Transverse colon (tissue), 4 donors: ENCODE measurements at regions not wholly inside any gene's neighbourhood (a gene's known extent, or its start where the extent isn't known, plus 50 kb on each side); places are given as distances from the start of the nearest gene placed in this dataset.

Experiments used
- DNase-seq: peaks from one replicate; pipeline ENCODE4 v3.0.0-alpha.2; 2019
- H3K27ac ChIP-seq, 4 donors: fragments of 200-600 bp; sonication (generic); 2 replicates each; pipeline ENCODE4 v1.5.1; 2016 to 2018; ENCODE audit warnings: inconsistent platforms in 4 of 4
- H3K27me3 ChIP-seq: fragments of 200-600 bp; sonication (generic); 2 replicates; pipeline ENCODE4 v1.5.1; 2017; ENCODE audit warnings: inconsistent platforms
- H3K36me3 ChIP-seq, 4 donors: fragments of 200-600 bp; sonication (generic); 2 replicates each; pipeline ENCODE4 v1.5.1; 2017 to 2019; ENCODE audit warnings: inconsistent platforms in 4 of 4
- H3K4me1 ChIP-seq, 4 donors: fragments of 200-600 bp; sonication (generic); 2 replicates each; pipeline ENCODE4 v1.5.1; 2017 to 2020; ENCODE audit warnings: inconsistent platforms in 4 of 4
- H3K4me3 ChIP-seq, 4 donors: fragments of 200-600 bp; sonication (generic); 1 replicate in 1 of 4; 2 replicates in 3 of 4; pipeline versions ENCODE4 v1.5.1 to v1.6.1; 2017 to 2019; ENCODE audit warnings: inconsistent platforms in 4 of 4
- H3K9me3 ChIP-seq, 2 donors: fragments of 200-600 bp; sonication (generic); 2 replicates each; pipeline ENCODE4 v1.5.1; 2017 to 2019; ENCODE audit warnings: inconsistent platforms in 2 of 2
- EP300 ChIP-seq: sonication (generic); formaldehyde crosslinking; IDR thresholded peaks from one replicate; pipeline ENCODE4 v1.6.1; 2017; ENCODE audit warnings: antibody characterized with exemption, low read depth
- POLR2A ChIP-seq: fragments of 450-650 bp; IDR thresholded peaks from one replicate; pipeline ENCODE4 v1.6.1; 2016; ENCODE audit warnings: antibody characterized with exemption, mild to moderate bottlenecking, moderate library complexity
- POLR2AphosphoS5 ChIP-seq, 3 donors: sonication (generic); formaldehyde crosslinking; IDR thresholded peaks; one replicate each; pipeline ENCODE4 v1.6.1; 2016; ENCODE audit warnings: antibody characterized with exemption in 3 of 3
- WGBS, 2 donors: methylation state at CpG; one replicate each; pipeline ENCODE4 v1.1.5; 2018; ENCODE audit warnings: low coverage in 1 of 2; 5-methylcytosine and 5-hydroxymethylcytosine counted together
- in situ Hi-C, 4 donors: fragments of 200-750 bp; cut with MboI; loops; one replicate each; pipeline versions ENCODE4 v1.15.0 to v1.15.1; 2017; ENCODE audit warnings: low sequenced_read_pairs in 3 of 4, low pct_ligation_motif_present in 1 of 4, low pct_unique_long_range_greater_than_20kb in 1 of 4
- intact Hi-C: fragments of 100-400 bp; cut with DNase I; formaldehyde crosslinking; loops from one replicate; pipeline ENCODE4 v1.15.1; 2023; ENCODE audit warnings: low total_unique reads
- TF ChIP-seq, protein P1 (sequence below), 5 experiments: fragments of 200-600 bp in 3 of 5; fragments of 450-650 bp in 2 of 5; sonication (generic) in 3 of 5; IDR thresholded peaks; 1 replicate in 2 of 5; 2 replicates in 3 of 5; pipeline ENCODE4 v1.5.1; 2016 to 2017; ENCODE audit warnings: antibody characterized with exemption in 5 of 5, inconsistent platforms in 3 of 5, mild to moderate bottlenecking in 2 of 5, moderate library complexity in 1 of 5

DNA sequence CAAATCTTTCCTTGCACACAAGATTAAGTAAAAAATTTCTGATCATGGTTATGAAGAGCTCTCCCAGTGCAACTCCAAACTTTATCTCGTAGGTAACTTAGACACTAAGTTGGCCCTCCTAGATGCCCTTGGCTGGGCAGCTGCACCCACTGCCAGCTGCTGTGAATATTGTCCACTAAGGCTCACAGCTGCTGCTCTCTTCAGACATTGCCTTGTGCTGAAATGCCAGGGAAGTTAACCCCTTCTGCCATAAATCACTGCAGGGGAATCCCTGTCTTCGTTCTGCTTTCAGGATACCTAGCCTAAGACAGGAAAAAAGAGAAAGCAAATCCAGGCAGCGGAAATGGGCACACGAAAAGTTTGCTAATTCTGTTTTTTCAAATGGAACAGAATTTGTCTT is 106.4 kb downstream of the IRX5 start:
- in situ Hi-C loops: no loop called here
- intact Hi-C loops: no loop called here
- Histone ChIP-seq H3K36me3 (no peaks in the 10 kb centered on the region), H3K9me3 (no peaks in the 10 kb centered on the region), H3K4me1 (no peaks in the 10 kb centered on the region), H3K27me3 (peaks cover under 1% of the 10 kb centered on the region), H3K27ac (no peak overlapping the region), H3K4me3 (no peak overlapping the region)
- 60 to 77% methylated on average over 3 to 4 of the region's 4 CpGs for WGBS, 2 donors
- no peak for DNase-seq
- TF ChIP-seq POLR2A (no peak), POLR2AphosphoS5 (IDR thresholded peaks at IDR 0.05) (no peak), EP300 (no peak)
- TF ChIP-seq, protein P1, sequence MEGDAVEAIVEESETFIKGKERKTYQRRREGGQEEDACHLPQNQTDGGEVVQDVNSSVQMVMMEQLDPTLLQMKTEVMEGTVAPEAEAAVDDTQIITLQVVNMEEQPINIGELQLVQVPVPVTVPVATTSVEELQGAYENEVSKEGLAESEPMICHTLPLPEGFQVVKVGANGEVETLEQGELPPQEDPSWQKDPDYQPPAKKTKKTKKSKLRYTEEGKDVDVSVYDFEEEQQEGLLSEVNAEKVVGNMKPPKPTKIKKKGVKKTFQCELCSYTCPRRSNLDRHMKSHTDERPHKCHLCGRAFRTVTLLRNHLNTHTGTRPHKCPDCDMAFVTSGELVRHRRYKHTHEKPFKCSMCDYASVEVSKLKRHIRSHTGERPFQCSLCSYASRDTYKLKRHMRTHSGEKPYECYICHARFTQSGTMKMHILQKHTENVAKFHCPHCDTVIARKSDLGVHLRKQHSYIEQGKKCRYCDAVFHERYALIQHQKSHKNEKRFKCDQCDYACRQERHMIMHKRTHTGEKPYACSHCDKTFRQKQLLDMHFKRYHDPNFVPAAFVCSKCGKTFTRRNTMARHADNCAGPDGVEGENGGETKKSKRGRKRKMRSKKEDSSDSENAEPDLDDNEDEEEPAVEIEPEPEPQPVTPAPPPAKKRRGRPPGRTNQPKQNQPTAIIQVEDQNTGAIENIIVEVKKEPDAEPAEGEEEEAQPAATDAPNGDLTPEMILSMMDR (IDR thresholded peaks at IDR 0.05): no peak

DNA sequence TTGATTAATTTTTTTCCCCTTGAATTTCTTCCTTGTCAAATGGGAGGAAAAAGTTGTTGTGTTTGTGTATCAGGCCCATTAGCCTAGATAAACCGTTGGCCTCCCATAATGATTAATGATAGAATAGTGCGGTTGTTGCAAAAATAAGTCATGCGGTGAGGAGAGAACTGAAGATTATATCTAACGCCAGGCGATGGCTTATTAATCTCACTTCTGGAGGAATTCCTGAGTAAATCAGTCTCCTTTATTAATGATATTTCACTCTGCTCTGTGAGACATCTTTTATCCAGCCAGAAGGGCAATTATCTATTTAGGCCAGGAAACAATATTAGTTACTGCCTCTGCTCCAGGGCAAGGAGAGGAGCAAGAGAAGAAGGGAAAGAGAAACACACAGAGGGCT is 107.3 kb downstream of the IRX5 start:
- intact Hi-C loops (no loop called here), in situ Hi-C loops (no loop called here)
- Histone ChIP-seq H3K27me3 (no peaks in the 10 kb centered on the region), H3K27ac (no peak overlapping the region), H3K4me3 (no peak overlapping the region), H3K4me1 (no peaks in the 10 kb centered on the region), H3K36me3 (no peaks in the 10 kb centered on the region), H3K9me3 (no peaks in the 10 kb centered on the region)
- TF ChIP-seq, protein P1 (IDR thresholded peaks at IDR 0.05): no peak
- TF ChIP-seq EP300 (no peak), POLR2AphosphoS5 (IDR thresholded peaks at IDR 0.05) (no peak), POLR2A (no peak)
- DNase-seq: no peak
- WGBS, 2 donors: 58 to 82% methylated on average over 4 to 5 of the region's 5 CpGs

DNA sequence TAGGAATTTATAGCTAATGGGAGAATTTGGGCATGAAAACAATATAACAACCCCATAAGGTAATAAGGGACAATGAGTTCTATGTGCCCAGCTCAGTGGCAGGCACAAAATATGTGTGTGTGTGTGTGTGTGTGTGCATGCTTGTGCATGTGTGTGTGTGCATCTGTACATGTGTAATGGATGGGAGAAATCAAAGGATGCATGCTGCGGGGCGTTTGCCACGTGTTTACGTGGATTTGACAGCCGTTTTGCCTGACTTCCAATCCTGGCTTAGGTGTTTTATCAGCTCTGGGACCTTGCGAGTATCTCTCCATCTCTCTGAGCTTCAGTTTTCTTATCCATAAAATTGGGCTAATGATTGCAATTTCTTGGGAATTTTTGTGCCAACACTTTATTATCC is 108.4 kb downstream of the IRX5 start:
- Histone ChIP-seq H3K4me1 (no peaks in the 10 kb centered on the region), H3K27me3 (no peaks in the 10 kb centered on the region), H3K9me3 (no peaks in the 10 kb centered on the region), H3K4me3 (no peak overlapping the region), H3K36me3 (no peaks in the 10 kb centered on the region), H3K27ac (no peak overlapping the region)
- DNase-seq: no peak
- intact Hi-C loops: no loop called here
- 81% methylated on average over 6 of the region's 6 CpGs; no CpG with 5 or more reads in 1 of the 2 donors for WGBS, 2 donors
- no peak for TF ChIP-seq POLR2A
- TF ChIP-seq, protein P1 (IDR thresholded peaks at IDR 0.05): no peak
- TF ChIP-seq POLR2AphosphoS5 (IDR thresholded peaks at IDR 0.05): no peak
- TF ChIP-seq EP300: no peak
- in situ Hi-C loops: no loop called here

DNA sequence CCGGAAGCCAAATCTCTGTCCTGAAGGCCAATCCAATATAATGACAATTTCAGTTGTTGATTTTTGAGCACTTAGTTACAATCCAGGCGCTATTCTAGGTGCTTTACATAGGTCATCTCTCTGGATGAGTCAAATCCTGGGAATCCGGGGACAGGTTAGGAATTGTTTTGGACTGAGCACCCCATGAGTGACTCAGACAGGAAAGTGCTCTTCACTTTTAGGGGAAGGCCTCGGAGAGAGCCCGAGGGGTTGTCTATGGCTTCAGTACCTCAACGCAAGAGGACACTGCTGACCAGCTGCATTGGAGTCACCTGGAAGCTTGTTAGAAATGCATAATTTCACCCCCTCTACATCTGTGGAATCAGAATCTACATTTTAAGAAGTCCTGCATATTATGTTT is 108.8 kb downstream of the IRX5 start:
- H3K9me3 ChIP-seq: no peaks in the 10 kb centered on the region
- H3K4me3 ChIP-seq: no peak overlapping the region
- intact Hi-C loops: no loop called here
- TF ChIP-seq POLR2A (no peak), EP300 (no peak), POLR2AphosphoS5 (IDR thresholded peaks at IDR 0.05) (no peak)
- TF ChIP-seq, protein P1 (IDR thresholded peaks at IDR 0.05): no peak
- no peaks in the 10 kb centered on the region for H3K27me3 ChIP-seq
- no peak for DNase-seq
- H3K36me3 ChIP-seq: no peaks in the 10 kb centered on the region
- 93 to 100% methylated on average over 2 to 6 of the region's 6 CpGs for WGBS, 2 donors
- no peaks in the 10 kb centered on the region for H3K4me1 ChIP-seq
- in situ Hi-C loops: no loop called here
- H3K27ac ChIP-seq: no peak overlapping the region
